ENCODE measurements at regions not wholly inside any gene's neighbourhood (a gene's known extent, or its start where the extent isn't known, plus 50 kb on each side); places are given as distances from the start of the nearest gene placed in this dataset.

DNA sequence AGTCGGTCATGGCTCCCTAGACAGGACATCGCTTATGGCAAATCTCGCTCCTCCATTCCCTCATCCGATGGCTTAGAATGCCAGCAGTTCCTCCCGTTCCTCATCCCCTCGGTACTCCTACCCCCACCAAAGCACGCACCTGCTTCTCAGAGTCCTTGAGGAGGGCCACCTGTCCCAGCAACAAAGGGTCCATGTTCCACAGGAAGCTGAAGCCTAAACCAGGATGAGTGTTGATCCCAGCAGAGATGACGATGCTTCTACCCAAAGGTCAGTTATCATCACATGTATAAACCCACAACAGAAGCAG lies 111.2 kb downstream of the THBS2 start:
- no peak for DNase-seq (ENCODE audit: extremely low spot score, unreplicated experiment)
- H3K4me3 Mint-ChIP-seq = no peak overlapping the region
- peaks cover 8% of the 10 kb centered on the region for H3K4me1 Mint-ChIP-seq (ENCODE audit: unreplicated experiment)
- peaks cover 9% of the 10 kb centered on the region for H3K9me3 Mint-ChIP-seq
- TF ChIP-seq, protein P1, sequence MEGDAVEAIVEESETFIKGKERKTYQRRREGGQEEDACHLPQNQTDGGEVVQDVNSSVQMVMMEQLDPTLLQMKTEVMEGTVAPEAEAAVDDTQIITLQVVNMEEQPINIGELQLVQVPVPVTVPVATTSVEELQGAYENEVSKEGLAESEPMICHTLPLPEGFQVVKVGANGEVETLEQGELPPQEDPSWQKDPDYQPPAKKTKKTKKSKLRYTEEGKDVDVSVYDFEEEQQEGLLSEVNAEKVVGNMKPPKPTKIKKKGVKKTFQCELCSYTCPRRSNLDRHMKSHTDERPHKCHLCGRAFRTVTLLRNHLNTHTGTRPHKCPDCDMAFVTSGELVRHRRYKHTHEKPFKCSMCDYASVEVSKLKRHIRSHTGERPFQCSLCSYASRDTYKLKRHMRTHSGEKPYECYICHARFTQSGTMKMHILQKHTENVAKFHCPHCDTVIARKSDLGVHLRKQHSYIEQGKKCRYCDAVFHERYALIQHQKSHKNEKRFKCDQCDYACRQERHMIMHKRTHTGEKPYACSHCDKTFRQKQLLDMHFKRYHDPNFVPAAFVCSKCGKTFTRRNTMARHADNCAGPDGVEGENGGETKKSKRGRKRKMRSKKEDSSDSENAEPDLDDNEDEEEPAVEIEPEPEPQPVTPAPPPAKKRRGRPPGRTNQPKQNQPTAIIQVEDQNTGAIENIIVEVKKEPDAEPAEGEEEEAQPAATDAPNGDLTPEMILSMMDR (conservative IDR thresholded peaks at IDR 0.05) = no peak
- no peaks in the 10 kb centered on the region for H3K36me3 Mint-ChIP-seq
- H3K27ac Mint-ChIP-seq = no peak overlapping the region
- peaks cover 8% of the 10 kb centered on the region for H3K27me3 Mint-ChIP-seq

DNA sequence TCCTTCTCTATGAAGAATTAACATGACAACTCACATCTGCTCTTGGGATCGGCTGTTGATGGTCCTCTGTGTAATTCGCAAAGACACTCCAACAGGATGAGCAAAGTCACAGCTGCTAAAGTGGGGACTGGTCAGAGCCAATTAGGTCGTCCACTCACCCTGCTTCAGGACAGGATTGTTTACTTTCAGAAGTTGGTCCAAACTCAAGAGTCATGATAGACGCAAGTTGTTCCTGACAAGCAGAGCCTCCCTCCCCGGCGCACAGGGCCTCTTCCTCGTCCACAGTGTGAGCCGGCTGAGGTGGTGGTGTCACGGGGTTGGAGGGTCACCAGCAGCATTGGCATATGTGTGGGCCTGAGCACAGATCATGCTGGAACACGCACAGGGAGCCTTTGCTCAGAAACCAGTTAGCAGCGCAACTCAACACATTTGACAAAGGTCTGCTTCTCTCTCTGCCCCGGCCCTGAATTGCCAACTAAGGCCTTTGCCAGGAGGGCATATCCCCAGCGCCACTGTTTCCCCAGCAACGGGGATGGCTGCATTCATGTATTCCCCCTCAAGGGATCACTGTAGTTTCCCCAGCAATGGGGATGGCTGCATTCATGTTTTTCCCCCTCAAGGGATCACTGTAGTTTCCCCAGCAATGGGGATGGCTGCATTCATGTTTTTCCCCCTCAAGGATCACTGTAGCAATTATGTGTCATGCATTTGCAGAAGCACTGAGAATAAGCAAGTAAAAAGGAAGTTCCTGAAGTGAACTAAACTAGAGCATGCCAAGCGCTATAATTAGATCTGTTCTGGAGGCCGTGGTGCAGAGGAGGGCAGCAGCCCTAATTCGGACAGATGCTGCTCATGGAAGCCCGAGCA lies 111.7 kb downstream of the THBS2 start:
- no peak overlapping the region for H3K27ac Mint-ChIP-seq

DNA sequence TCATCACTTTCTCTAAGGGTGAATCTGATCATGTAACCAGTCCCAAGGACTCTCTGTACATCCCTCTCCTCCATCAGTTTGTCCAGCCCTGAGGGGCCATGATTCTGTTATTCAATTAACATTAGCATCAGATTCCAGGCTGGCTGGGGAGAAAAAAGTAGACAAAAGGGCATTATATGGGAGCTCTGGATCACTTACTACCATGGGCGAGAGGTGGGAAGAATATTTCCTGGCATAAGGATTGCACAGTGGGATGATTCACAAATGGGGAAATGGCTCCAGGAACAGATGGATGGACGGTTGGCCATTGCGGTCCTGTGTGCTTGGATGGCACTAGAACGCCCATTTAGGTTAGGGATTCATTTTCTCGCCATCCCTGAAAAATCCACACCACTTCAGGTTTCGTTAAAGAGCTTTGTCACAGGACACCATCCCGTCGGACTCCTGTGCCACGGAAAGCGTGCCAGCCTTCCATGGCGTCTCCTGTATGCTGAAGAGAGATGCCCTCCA lies 112.6 kb downstream of the THBS2 start:
- Mint-ChIP-seq H3K4me1 (ENCODE audit: unreplicated experiment) (peaks cover 4% of the 10 kb centered on the region), H3K9me3 (peaks cover 6% of the 10 kb centered on the region), H3K4me3 (no peak overlapping the region), H3K27me3 (peaks cover 6% of the 10 kb centered on the region), H3K27ac (no peak overlapping the region), H3K36me3 (no peaks in the 10 kb centered on the region)
- TF ChIP-seq, protein P1 (conservative IDR thresholded peaks at IDR 0.05) = no peak
- DNase-seq (ENCODE audit: extremely low spot score, unreplicated experiment) = no peak

More for the DNA sequence above, 111.7 kb downstream of the THBS2 start:
- H3K4me1 Mint-ChIP-seq (ENCODE audit: unreplicated experiment) = peaks cover 8% of the 10 kb centered on the region
- no peak for DNase-seq (ENCODE audit: extremely low spot score, unreplicated experiment)
- TF ChIP-seq, protein P1 (conservative IDR thresholded peaks at IDR 0.05) = no peak
- peaks cover 6% of the 10 kb centered on the region for H3K9me3 Mint-ChIP-seq
- no peaks in the 10 kb centered on the region for H3K36me3 Mint-ChIP-seq
- no peak overlapping the region for H3K4me3 Mint-ChIP-seq
- H3K27me3 Mint-ChIP-seq = peaks cover 8% of the 10 kb centered on the region

DNA sequence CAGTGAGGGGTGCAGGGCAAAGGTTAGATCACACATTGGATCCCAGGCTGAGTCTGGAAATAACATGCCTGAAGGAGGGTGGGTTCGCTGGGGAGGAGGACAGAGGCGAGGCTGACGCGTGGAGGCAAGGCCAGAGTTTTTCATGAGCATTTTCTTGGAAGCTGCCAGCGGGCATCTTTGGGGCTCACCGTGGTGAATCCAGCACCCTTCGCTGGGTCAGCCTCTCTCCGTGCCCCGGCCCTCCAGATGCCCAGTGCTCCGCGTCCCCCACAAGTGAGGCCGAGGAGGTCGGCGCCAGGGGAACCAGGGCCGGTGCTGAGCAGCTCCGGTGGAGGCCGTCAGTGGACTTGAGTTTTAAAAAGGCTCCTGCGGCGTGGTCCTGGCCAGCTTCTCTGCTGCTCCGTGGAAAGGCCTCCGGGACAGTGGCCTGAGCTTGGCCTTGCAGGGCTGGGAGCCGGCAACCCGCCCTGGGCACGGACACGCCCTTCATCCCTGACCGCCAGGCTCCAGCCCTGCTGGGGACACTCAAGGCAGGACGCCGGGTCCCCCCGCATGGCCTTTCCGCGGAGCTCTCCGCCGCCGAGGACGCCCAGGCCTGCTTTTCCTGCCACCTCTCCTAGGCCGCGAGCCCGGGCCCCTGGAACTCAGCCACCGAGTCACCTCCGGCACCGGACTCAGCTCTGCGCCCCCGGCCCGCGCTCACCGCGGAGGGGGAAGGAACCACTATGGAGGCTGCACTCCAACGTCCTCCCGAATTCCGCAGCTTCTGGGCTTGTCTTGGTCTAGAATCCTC lies 114.3 kb downstream of the THBS2 start:
- H3K4me3 Mint-ChIP-seq = no peak overlapping the region
- H3K36me3 Mint-ChIP-seq = no peaks in the 10 kb centered on the region
- peaks cover 6% of the 10 kb centered on the region for H3K27me3 Mint-ChIP-seq
- DNase-seq (ENCODE audit: extremely low spot score, unreplicated experiment) = no peak
- H3K27ac Mint-ChIP-seq = no peak overlapping the region
- peaks cover 6% of the 10 kb centered on the region for H3K9me3 Mint-ChIP-seq
- H3K4me1 Mint-ChIP-seq (ENCODE audit: unreplicated experiment) = no peaks in the 10 kb centered on the region
- TF ChIP-seq, protein P1 (conservative IDR thresholded peaks at IDR 0.05) = no peak

DNA sequence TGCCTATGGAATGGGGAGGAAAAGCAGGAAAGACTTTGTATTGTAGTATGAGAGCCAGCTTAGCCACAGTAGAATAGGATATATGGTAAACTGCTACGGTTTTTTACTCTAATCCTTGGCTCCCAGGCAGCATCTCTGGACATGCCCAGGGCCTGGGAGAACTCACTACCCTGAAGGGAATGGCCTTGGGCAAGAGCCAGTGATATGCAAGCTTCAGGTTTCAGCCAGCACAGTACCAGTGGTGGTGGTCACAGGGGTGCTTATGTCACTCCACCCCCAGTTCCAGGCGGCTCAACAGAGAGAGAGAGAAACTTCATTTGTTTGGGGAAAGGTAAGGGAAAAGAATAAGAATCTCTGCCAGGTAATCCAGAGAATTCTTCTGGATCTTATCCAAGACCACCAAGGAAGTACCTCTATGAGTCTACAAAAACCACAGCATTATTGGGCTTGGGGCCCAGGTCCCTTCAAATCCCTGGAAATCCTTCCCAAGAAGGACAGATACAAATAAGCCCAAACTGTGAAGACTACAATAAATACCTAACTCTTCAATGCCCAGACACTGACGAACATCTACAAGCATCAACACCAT lies 121.2 kb downstream of the THBS2 start:
- H3K27ac Mint-ChIP-seq = no peak overlapping the region

More for the DNA sequence above, 121.2 kb downstream of the THBS2 start:
- Mint-ChIP-seq H3K4me1 (ENCODE audit: unreplicated experiment) (no peaks in the 10 kb centered on the region), H3K4me3 (no peak overlapping the region), H3K27me3 (peaks cover 3% of the 10 kb centered on the region), H3K9me3 (no peaks in the 10 kb centered on the region), H3K36me3 (no peaks in the 10 kb centered on the region)
- TF ChIP-seq, protein P1 (conservative IDR thresholded peaks at IDR 0.05) = no peak
- no peak for DNase-seq (ENCODE audit: extremely low spot score, unreplicated experiment)

Measured in type B pancreatic cell (in vitro differentiated cells).